ENCODE measurements at regions not wholly inside any gene's neighbourhood (a gene's known extent, or its start where the extent isn't known, plus 50 kb on each side); places are given as distances from the start of the nearest gene placed in this dataset.
"Not testable (repeated sequence)": the region's sequence is repeated elsewhere in the genome, so short reads cannot be mapped to it uniquely, and the experiment has no call there.

GRCh38 chr1:188022661-188023060, 1193.9 kb downstream of the PLA2G4A start:
- ATAC-seq: no peak
- TF ChIP-seq CREB5 (CRISPR knock-in tag; IDR thresholded peaks at IDR 0.05; ENCODE audit: low read depth) (no peak), ZFP30 (CRISPR knock-in tag; IDR thresholded peaks at IDR 0.05) (no peak), POU6F1 (CRISPR knock-in tag; IDR thresholded peaks at IDR 0.05; ENCODE audit: borderline replicate concordance, low read depth) (no peak), CSRNP3 (CRISPR knock-in tag; IDR thresholded peaks at IDR 0.05) (no peak), GLIS3 (CRISPR knock-in tag; IDR thresholded peaks at IDR 0.05) (no peak), ESRRG (CRISPR knock-in tag; IDR thresholded peaks at IDR 0.05) (no peak), PPARA (CRISPR knock-in tag; IDR thresholded peaks at IDR 0.05; ENCODE audit: borderline replicate concordance) (no peak), OSR1 (CRISPR knock-in tag; IDR thresholded peaks at IDR 0.05) (no peak)

GRCh38 chr1:188023206-188023605, 1194.5 kb downstream of the PLA2G4A start:
- no peak for TF ChIP-seq ZC3H10 (CRISPR knock-in tag; IDR thresholded peaks at IDR 0.05)
- TF ChIP-seq ISL1 (CRISPR knock-in tag; IDR thresholded peaks at IDR 0.05): no peak
- no peak for TF ChIP-seq GLIS3 (CRISPR knock-in tag; IDR thresholded peaks at IDR 0.05)
- TF ChIP-seq CSRNP3 (CRISPR knock-in tag; IDR thresholded peaks at IDR 0.05): no peak
- no peak for TF ChIP-seq CREB5 (CRISPR knock-in tag; IDR thresholded peaks at IDR 0.05; ENCODE audit: low read depth)
- TF ChIP-seq PATZ1 (CRISPR knock-in tag; IDR thresholded peaks at IDR 0.05; ENCODE audit: borderline replicate concordance): no peak
- TF ChIP-seq ZNF8 (CRISPR knock-in tag; IDR thresholded peaks at IDR 0.05): no peak
- TF ChIP-seq ESRRG (CRISPR knock-in tag; IDR thresholded peaks at IDR 0.05): no peak
- ATAC-seq: no peak

GRCh38 chr1:188027613-188028012, 1198.9 kb downstream of the PLA2G4A start:
- 0 out of 2 replicates have a peak, but pooled peaks have one; percentile 26 for TF ChIP-seq TOX (CRISPR knock-in tag; IDR thresholded peaks at IDR 0.05; ENCODE audit: borderline replicate concordance)
- no peak for TF ChIP-seq CREB5 (CRISPR knock-in tag; IDR thresholded peaks at IDR 0.05; ENCODE audit: low read depth)
- TF ChIP-seq PATZ1 (CRISPR knock-in tag; IDR thresholded peaks at IDR 0.05; ENCODE audit: borderline replicate concordance): no peak
- peak; percentile 97 for ATAC-seq

GRCh38 chr1:188037572-188037971, 1208.8 kb downstream of the PLA2G4A start:
- ATAC-seq: not testable (repeated sequence)

All from SK-N-SH treated with all-trans-retinoic acid at 6 μM for 48 hours (cell line).